Thyroid gland (tissue), 4 donors: ENCODE measurements at regions not wholly inside any gene's neighbourhood (a gene's known extent, or its start where the extent isn't known, plus 50 kb on each side); places are given as distances from the start of the nearest gene placed in this dataset.
"Not testable (repeated sequence)": the region's sequence is repeated elsewhere in the genome, so short reads cannot be mapped to it uniquely, and the experiment has no call there.

Experiments
- DNase-seq, 2 donors: peaks; one replicate each; pipeline ENCODE4 v3.0.0-alpha.2; 2019
- H3K27ac ChIP-seq, 3 donors: fragments of 200-600 bp; sonication (generic); 1 replicate in 2 of 3; 2 replicates in 1 of 3; pipeline ENCODE4 v1.5.1; 2016 to 2019; ENCODE audit warnings: mild to moderate bottlenecking in 1 of 3, moderate library complexity in 1 of 3
- H3K27me3 ChIP-seq: fragments of 200-600 bp; sonication (generic); one replicate; pipeline ENCODE4 v1.5.1; 2019
- H3K36me3 ChIP-seq, 2 donors: fragments of 200-600 bp; sonication (generic); one replicate each; pipeline ENCODE4 v1.5.1; 2016 to 2019
- H3K4me1 ChIP-seq, 2 donors: fragments of 200-600 bp; sonication (generic); one replicate each; pipeline ENCODE4 v1.5.1; 2017 to 2019
- H3K4me3 ChIP-seq, 3 donors: fragments of 200-600 bp; sonication (generic); replicated peaks in 1 of 3; 1 replicate in 2 of 3; 2 replicates in 1 of 3; pipeline ENCODE4 v1.5.1; 2016; ENCODE audit warnings: mild to moderate bottlenecking in 1 of 3
- H3K9me3 ChIP-seq: fragments of 200-600 bp; sonication (generic); one replicate; pipeline ENCODE4 v1.5.1; 2017
- CTCF ChIP-seq, 6 experiments: fragments of 200-600 bp in 3 of 6; fragments of 450-650 bp in 3 of 6; sonication (generic) in 3 of 6; IDR thresholded peaks; one replicate each; pipeline ENCODE4 v1.5.1; 2016 to 2019; ENCODE audit warnings: antibody characterized with exemption in 6 of 6, mild to moderate bottlenecking in 2 of 6, inconsistent platforms in 1 of 6, moderate library complexity in 1 of 6
- POLR2A ChIP-seq, 2 donors: fragments of 450-650 bp; IDR thresholded peaks; one replicate each; pipeline ENCODE4 v1.6.1; 2017; ENCODE audit warnings: antibody characterized with exemption in 2 of 2, mild to moderate bottlenecking in 2 of 2, moderate library complexity in 1 of 2
- WGBS, 2 donors: methylation state at CpG; one replicate each; pipeline ENCODE4 v1.1.5; 2017; 5-methylcytosine and 5-hydroxymethylcytosine counted together
- intact Hi-C: fragments of 100-400 bp; cut with DNase I; formaldehyde crosslinking; loops from one replicate; pipeline ENCODE4 v1.15.1; 2023

DNA sequence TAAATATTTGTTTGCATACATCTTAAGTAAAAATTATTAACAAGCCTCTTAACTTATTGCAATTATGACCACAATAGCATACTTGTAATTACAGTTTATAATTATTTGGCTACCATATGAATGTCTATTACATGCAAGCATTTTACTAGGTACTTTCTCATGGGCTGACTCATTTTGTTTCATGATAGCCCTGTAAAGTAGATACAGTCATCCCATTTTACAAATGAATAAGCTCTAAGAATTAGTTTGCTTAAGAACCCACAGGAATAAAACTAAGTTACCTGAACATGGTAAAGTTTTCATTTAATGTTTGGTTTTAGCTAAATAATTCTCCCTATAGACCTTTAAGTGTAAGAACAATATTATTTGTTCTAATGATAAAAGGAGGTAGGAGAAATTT is 126.6 kb upstream of the IZUMO3 start:
- no peak for TF ChIP-seq POLR2A (IDR thresholded peaks at IDR 0.05)
- TF ChIP-seq CTCF (IDR thresholded peaks at IDR 0.05): no peak
- no peaks in the 10 kb centered on the region for H3K36me3 ChIP-seq
- no peak overlapping the region for H3K4me3 ChIP-seq
- no peak for DNase-seq
- no peaks in the 10 kb centered on the region for H3K27me3 ChIP-seq
- intact Hi-C loops: no loop called here
- no peak overlapping the region for H3K27ac ChIP-seq
- no peaks in the 10 kb centered on the region for H3K9me3 ChIP-seq
- H3K4me1 ChIP-seq: no peaks in the 10 kb centered on the region

DNA sequence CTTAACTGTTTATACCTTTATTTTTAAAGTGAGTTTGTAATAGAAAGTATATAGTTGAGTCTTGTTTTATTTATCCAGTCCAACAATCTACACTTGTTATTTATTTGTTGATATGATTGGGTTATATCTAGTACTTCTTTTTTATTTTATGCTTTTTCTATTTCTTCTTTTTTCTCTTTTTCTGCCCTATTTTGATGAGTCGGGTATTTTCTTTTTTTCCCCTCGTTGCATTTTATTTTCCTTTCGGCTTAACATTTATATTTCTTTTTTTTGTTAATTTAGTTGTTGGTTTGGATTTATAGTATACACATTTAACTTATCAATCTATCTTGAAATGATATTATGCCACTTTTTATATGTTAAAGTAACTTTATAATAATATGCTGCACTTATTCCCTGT is 111.7 kb upstream of the IZUMO3 start:
- TF ChIP-seq POLR2A (IDR thresholded peaks at IDR 0.05) (no peak), CTCF (IDR thresholded peaks at IDR 0.05) (no peak)
- DNase-seq: no peak
- Histone ChIP-seq H3K4me3 (no peak overlapping the region), H3K9me3 (no peaks in the 10 kb centered on the region), H3K27ac (no peak overlapping the region), H3K27me3 (no peaks in the 10 kb centered on the region), H3K36me3 (no peaks in the 10 kb centered on the region), H3K4me1 (no peaks in the 10 kb centered on the region)
- intact Hi-C loops: no loop called here
- WGBS, 2 donors: 92% methylated on average over 3 of the region's 3 CpGs

- Histone ChIP-seq H3K27me3 (no peaks in the 10 kb centered on the region), H3K4me1 (no peaks in the 10 kb centered on the region), H3K4me3 (no peak overlapping the region), H3K36me3 (no peaks in the 10 kb centered on the region), H3K9me3 (no peaks in the 10 kb centered on the region), H3K27ac (no peak overlapping the region)
- TF ChIP-seq POLR2A (IDR thresholded peaks at IDR 0.05) (no peak), CTCF (IDR thresholded peaks at IDR 0.05) (no peak)
- DNase-seq: no peak
- intact Hi-C loops: no loop called here
Measured at GRCh38 chr9:24652181-24652580, 106.5 kb upstream of the IZUMO3 start.

- WGBS, 2 donors: 78 to 89% methylated on average over 3 of the region's 3 CpGs
- DNase-seq, intact Hi-C loops, H3K9me3 ChIP-seq, H3K27ac ChIP-seq, H3K36me3 ChIP-seq, H3K27me3 ChIP-seq, H3K4me1 ChIP-seq, H3K4me3 ChIP-seq: not testable (repeated sequence)
Measured at GRCh38 chr9:24628809-24629208, 83.1 kb upstream of the IZUMO3 start.

DNA sequence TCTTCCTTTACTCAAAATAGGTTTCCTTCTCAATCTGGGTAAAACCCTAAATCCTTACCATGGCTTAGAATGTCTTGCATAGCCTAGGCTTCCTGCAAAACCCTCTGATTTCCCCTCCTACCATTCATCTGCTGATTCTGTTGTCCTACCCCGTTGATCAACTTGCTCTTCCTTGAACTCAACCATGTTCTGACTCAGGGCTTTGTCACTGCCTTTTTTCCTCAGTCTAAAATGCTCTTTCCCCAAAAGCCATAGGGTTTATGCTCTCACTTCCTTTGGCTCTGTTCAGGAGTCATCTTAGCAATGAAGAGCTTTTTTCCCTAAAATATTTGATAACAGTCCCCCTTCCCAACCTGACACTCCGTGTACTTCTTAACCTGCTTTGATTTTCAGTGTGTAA is 79.4 kb upstream of the IZUMO3 start:
- no peak for DNase-seq
- H3K4me1 ChIP-seq: no peaks in the 10 kb centered on the region
- H3K27ac ChIP-seq: no peak overlapping the region
- no peaks in the 10 kb centered on the region for H3K9me3 ChIP-seq
- WGBS, 2 donors: 81 to 90% methylated on average over 2 of the region's 2 CpGs
- intact Hi-C loops: no loop called here
- no peak overlapping the region for H3K4me3 ChIP-seq
- TF ChIP-seq CTCF (IDR thresholded peaks at IDR 0.05) (no peak), POLR2A (IDR thresholded peaks at IDR 0.05) (no peak)
- no peaks in the 10 kb centered on the region for H3K27me3 ChIP-seq
- H3K36me3 ChIP-seq: no peaks in the 10 kb centered on the region

DNA sequence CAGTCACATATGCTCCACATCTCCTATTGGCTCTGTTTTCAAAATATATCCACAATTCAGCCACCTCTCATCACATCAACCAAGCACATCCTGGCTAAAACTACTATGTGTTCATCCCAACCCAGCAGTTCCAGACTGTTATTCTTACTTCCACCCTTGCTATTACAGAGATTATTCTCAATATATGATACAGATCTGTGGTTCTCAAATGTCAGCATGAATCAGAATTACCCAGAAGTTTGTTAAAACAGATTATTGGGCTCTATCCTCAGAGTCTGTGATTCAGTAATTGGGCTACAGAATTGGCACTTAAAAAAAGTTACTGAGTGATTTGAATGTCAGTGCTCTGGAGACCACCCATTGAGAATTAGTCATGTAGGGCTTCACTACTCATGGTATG is 78.8 kb upstream of the IZUMO3 start:
- no peak for TF ChIP-seq POLR2A (IDR thresholded peaks at IDR 0.05)
- no peak for TF ChIP-seq CTCF (IDR thresholded peaks at IDR 0.05)
- Histone ChIP-seq H3K36me3 (no peaks in the 10 kb centered on the region), H3K27me3 (no peaks in the 10 kb centered on the region), H3K4me3 (no peak overlapping the region), H3K27ac (no peak overlapping the region), H3K9me3 (no peaks in the 10 kb centered on the region), H3K4me1 (no peaks in the 10 kb centered on the region)
- intact Hi-C loops: no loop called here
- no peak for DNase-seq
